Stimulated activated naive CD8-positive, alpha-beta T cell treated with anti-CD3 and anti-CD28 coated beads, Interleukin-15, Interleukin-2, amounts not matched to agents 100 U/mL and 50 U/mL, for 24 hours (primary cell): ENCODE measurements at regions not wholly inside any gene's neighbourhood (a gene's known extent, or its start where the extent isn't known, plus 50 kb on each side); places are given as distances from the start of the nearest gene placed in this dataset.

Experiments used
- ATAC-seq: fragments of 150-1000 bp; cut with Tn5 transposase; one replicate; pipeline ENCODE4 v1.10.0; 2021
- DNase-seq: peaks from one replicate; pipeline ENCODE4 v3.0.0; 2021

GRCh38 chr6:134740027-134740373 lies 209.9 kb downstream of the ALDH8A1 start:
- no peak for ATAC-seq
- no peak for DNase-seq

GRCh38 chr6:134739299-134740026 lies 210.4 kb downstream of the ALDH8A1 start:
- ATAC-seq: no peak

GRCh38 chr6:134738211-134738885 lies 211.6 kb downstream of the ALDH8A1 start:
- DNase-seq (no peak), ATAC-seq (no peak)

More at GRCh38 chr6:134739299-134740026, 210.4 kb downstream of the ALDH8A1 start:
- DNase-seq: no peak

- ATAC-seq: no peak
- no peak for DNase-seq
Measured at GRCh38 chr6:134735461-134735860, 214.4 kb downstream of the ALDH8A1 start.

DNA sequence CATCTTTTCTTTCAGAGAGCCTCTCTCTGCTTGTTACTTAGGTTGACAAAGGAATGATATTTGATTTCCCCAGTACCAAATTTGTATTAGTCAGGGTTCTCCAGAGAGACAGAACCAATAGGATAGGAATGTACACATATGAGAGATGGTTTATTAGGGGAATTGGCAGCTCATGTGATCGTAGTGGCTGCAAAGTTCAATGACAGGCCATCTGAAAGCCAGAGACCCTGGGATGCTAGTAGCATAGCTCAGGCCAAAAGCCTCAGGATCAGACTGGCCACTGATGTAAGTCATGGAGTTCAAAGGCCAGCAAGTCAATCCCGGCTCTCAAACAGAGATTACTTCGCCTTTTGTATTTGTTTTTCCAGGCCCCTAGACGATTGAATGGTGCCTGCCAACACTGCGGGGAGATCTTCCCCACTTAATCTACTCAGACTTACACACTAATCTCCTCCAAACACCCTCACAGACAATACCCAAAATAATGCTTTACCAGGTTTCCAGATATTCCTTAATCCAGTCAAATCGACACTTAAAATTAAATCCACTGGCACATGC lies 215.5 kb downstream of the ALDH8A1 start:
- no peak for DNase-seq
- ATAC-seq: no peak

- ATAC-seq (no peak), DNase-seq (no peak)
Measured at GRCh38 chr6:134733801-134734200, 216.1 kb downstream of the ALDH8A1 start.

- no peak for DNase-seq
- no peak for ATAC-seq
Measured at GRCh38 chr6:134732763-134733162, 217.1 kb downstream of the ALDH8A1 start.

DNA sequence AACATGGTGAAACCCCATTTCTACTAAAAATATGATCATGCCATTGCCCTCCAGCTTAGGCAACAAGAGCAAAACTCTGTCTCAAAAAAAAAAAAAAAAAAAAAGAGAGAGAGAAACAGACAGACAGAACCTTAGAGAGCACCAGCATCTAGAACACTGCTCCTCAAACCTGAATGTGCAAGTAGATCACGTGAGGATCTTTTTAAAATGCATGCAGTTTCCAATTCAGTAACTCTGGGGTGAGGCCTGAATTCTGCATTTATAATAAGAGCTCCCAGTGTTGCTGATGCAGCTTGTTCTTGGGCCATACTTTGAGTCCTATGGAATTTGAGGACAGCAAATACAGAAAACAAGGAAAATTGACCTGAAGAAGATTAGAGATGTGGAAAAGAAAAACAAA lies 218.3 kb downstream of the ALDH8A1 start:
- no peak for ATAC-seq

GRCh38 chr6:134730013-134730412 lies 219.9 kb downstream of the ALDH8A1 start:
- ATAC-seq: no peak
- no peak for DNase-seq

More for the DNA sequence above, 218.3 kb downstream of the ALDH8A1 start:
- DNase-seq: no peak

- DNase-seq: no peak
- no peak for ATAC-seq
Measured at GRCh38 chr6:134729561-134729960, 220.3 kb downstream of the ALDH8A1 start.

- no peak for ATAC-seq
- DNase-seq: no peak
Measured at GRCh38 chr6:134727081-134727480, 222.8 kb downstream of the ALDH8A1 start.

- DNase-seq (no peak), ATAC-seq (no peak)
Measured at GRCh38 chr6:134725590-134725989, 224.3 kb downstream of the ALDH8A1 start.

DNA sequence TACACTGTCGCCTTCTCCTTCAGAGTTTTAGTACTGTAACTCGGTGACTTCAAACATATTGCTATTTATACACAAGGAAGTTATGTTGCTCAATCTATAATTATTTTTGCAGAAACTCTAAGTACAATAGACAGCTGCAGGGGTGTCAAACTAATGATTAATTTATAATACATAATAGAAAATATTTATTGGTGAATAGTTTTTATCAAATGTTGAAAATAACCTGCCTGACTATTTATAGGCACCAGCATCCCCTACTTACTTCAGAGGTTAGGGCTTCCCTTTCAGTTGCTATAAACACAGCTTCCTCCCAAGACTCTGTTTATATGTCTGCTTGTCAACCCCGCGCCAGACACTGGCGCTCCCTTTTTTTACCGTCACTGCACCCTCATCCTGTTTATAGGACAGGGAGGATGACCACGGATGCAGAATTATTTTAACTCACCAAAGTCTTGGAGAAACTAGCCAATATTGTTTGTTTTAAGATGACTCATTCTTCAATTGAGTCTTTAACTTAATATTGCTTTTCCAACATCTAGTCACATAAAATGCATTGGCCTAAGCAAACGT lies 225.0 kb downstream of the ALDH8A1 start:
- DNase-seq (no peak), ATAC-seq (no peak)

DNA sequence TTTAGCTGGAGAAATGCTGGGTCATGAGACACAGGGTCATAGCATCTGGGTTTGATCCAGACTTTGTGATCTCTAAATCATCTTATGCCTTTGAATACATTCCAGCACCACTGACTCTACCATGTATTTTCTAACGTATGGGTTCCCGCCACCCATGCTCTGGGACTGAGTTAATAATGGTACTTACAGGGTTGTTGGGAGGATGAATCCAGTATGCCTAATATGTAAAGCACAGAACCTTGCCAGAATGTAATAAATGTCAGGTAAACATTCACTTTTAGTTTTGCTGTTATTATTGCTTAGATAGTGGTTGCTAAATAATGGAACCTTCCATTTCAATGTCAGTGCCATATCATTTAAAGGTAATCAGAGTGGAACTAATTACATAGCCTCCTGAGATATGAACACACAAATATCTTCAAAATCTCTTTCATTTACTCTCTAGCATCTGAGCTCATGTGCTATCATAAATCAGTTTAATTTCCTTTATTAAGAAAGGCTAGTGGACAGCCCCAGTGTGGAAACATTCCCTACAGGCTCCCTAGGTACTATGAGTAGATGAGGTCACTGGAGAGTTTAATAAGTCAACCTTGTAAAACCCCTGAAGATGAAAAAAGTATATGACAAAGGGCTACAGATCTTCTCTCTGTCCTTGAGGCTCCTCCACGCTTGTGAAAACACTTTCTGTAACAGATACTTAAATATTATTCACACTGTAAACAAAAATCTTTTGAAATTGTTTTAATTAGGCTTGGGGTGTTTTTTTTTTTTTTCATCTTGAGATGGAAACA lies 226.6 kb downstream of the ALDH8A1 start:
- DNase-seq: no peak
- no peak for ATAC-seq

- ATAC-seq: no peak
- DNase-seq: no peak
Measured at GRCh38 chr6:134722200-134722870, 227.6 kb downstream of the ALDH8A1 start.

DNA sequence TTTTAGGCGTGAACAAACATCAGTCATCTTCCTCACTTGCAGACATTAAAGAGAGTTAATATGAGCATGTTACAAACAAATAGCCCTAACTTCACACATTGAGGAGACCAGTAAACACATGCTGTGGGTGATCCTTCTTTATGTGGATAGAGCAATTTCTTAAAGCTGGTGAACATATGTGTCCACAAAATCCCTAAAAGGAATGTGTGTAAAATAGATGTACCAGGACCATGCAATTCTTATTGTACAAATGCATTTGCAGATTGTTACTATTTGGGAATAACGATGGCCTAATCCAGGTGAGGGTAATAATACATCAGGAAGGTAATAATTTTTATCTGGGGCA lies 228.9 kb downstream of the ALDH8A1 start:
- ATAC-seq (no peak), DNase-seq (no peak)

DNA sequence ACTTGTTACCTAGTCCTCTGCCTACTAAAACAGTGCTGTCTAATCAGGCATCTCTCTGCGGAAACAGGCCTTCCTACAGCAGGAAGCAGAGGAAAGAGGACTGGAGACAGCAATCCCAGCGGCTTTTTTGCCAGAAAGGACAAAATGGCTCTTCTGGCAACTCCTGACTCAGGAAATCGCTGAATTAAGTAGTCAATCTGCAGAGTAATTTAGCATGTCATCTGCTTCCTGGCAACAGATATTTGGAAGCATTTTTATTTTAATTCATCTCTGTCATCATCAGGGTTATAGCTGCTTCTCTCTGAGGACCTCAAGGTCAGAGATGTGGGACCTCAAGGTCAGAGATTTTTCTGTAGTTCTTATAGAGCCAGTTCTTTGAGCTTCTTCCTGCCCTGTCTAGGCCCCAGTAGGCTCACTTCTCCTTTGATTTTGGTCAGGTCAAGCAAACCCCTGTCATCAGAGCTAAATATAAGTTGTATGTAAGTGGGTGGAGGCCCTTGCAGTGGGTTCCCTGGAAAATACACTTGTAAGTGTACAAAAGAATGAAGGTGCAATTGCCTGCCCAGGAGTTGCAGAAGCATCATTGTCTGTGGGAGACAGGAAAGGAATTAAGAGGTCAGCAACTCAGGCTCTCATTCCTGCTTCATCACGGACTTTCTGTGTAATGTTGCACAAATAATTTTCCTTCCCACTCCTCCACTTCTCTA lies 229.4 kb downstream of the ALDH8A1 start:
- no peak for ATAC-seq
- no peak for DNase-seq

GRCh38 chr6:134719911-134720310 lies 230.0 kb downstream of the ALDH8A1 start:
- no peak for ATAC-seq

GRCh38 chr6:134719286-134719685 lies 230.6 kb downstream of the ALDH8A1 start:
- ATAC-seq (no peak), DNase-seq (no peak)

More at GRCh38 chr6:134719911-134720310, 230.0 kb downstream of the ALDH8A1 start:
- no peak for DNase-seq

DNA sequence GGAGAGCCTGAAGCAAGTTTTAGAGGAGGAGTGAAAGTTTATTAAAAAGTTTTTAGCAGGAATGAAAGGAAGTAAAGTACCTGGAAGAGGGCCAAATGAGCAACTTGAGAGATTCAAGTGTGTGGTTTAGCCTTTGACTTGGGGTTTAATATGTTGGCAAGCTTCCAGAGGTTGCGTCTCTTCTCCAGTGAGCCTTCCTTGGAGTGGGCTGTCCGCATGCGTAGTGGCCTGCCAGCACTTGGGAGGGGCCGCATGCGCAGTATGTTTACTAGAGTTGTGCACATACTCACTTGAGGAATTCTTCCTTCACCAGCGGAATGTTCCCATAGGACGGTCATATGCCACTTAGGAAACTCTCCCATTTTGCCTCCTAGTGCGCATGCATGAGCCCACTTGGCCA lies 235.2 kb downstream of the ALDH8A1 start:
- no peak for DNase-seq
- no peak for ATAC-seq

GRCh38 chr6:134714113-134714512 lies 235.8 kb downstream of the ALDH8A1 start:
- DNase-seq: no peak
- no peak for ATAC-seq
